IMR-90 (cell line): ENCODE measurements at regions not wholly inside any gene's neighbourhood (a gene's known extent, or its start where the extent isn't known, plus 50 kb on each side); places are given as distances from the start of the nearest gene placed in this dataset.

Source experiments
- CEBPB ChIP-seq: IDR thresholded peaks from 2 replicates; pipeline ENCODE4 v1.6.1; 2012; ENCODE audit warnings: low read depth, low read length, improper control_type of control experiment
- FOS ChIP-seq: fragments of 150-350 bp; IDR thresholded peaks from 2 replicates; pipeline ENCODE4 v1.6.1; 2016; ENCODE audit warnings: low read depth, low read length
- MAFK ChIP-seq: IDR thresholded peaks from 2 replicates; pipeline ENCODE4 v1.6.1; 2012; ENCODE audit warnings: low read depth, low read length, improper control_type of control experiment
- MAZ ChIP-seq: IDR thresholded peaks from 2 replicates; pipeline ENCODE4 v1.6.1; 2012; ENCODE audit warnings: low read depth, mild to moderate bottlenecking, low read length, improper control_type of control experiment, moderate library complexity, borderline replicate concordance
- MXI1 ChIP-seq: IDR thresholded peaks from 2 replicates; pipeline ENCODE4 v1.6.1; 2012; ENCODE audit warnings: low read depth, mild to moderate bottlenecking, low read length, moderate library complexity, borderline replicate concordance
- POLR2A ChIP-seq: IDR thresholded peaks from 2 replicates; pipeline ENCODE4 v1.6.1; 2012; ENCODE audit warnings: mild to moderate bottlenecking, low read depth, low read length
- RAD21 ChIP-seq: IDR thresholded peaks from 2 replicates; pipeline ENCODE4 v1.6.1; 2012; ENCODE audit warnings: low read length, improper control_type of control experiment
- SMC3 ChIP-seq: fragments of 150-350 bp; IDR thresholded peaks from 2 replicates; pipeline ENCODE4 v1.6.1; 2016; ENCODE audit warnings: low read depth, mild to moderate bottlenecking, antibody characterized with exemption, low read length, moderate library complexity
- TF ChIP-seq, protein P1 (sequence below): conservative IDR thresholded peaks from 2 replicates; pipeline ENCODE4 v1.5.1; 2012; ENCODE audit warnings: mild to moderate bottlenecking, low read depth, low read length, improper control_type of control experiment
- TF ChIP-seq, protein P2 (sequence below): fragments of 150-350 bp; IDR thresholded peaks from 2 replicates; pipeline ENCODE4 v1.6.1; 2016; ENCODE audit warnings: low read depth, mild to moderate bottlenecking, low read length, moderate library complexity, borderline replicate concordance

DNA sequence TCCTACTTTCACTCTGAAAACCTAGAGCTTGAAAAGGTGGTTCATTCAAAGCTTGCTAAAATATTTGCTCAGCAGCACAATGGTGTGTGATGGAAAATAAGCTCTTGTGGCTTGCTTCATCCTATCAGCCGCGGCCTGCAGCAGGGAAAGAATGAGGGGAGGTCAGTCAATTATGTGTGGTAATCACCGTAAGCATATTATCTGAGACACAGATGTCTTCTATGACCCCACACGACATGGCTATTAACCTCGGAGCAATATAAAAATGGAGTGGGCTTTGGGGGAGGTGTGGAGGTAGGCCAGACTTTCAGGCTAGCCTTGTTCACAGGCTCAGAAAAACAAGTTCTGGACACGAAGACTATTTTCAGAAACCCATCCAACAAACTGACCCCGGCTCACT lies 98.4 kb upstream of the SIX3 start:
- TF ChIP-seq, protein P1, sequence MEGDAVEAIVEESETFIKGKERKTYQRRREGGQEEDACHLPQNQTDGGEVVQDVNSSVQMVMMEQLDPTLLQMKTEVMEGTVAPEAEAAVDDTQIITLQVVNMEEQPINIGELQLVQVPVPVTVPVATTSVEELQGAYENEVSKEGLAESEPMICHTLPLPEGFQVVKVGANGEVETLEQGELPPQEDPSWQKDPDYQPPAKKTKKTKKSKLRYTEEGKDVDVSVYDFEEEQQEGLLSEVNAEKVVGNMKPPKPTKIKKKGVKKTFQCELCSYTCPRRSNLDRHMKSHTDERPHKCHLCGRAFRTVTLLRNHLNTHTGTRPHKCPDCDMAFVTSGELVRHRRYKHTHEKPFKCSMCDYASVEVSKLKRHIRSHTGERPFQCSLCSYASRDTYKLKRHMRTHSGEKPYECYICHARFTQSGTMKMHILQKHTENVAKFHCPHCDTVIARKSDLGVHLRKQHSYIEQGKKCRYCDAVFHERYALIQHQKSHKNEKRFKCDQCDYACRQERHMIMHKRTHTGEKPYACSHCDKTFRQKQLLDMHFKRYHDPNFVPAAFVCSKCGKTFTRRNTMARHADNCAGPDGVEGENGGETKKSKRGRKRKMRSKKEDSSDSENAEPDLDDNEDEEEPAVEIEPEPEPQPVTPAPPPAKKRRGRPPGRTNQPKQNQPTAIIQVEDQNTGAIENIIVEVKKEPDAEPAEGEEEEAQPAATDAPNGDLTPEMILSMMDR = no peak
- TF ChIP-seq MAFK = no peak
- TF ChIP-seq POLR2A = no peak
- TF ChIP-seq RAD21 = no peak
- no peak for TF ChIP-seq MAZ
- TF ChIP-seq, protein P2, sequence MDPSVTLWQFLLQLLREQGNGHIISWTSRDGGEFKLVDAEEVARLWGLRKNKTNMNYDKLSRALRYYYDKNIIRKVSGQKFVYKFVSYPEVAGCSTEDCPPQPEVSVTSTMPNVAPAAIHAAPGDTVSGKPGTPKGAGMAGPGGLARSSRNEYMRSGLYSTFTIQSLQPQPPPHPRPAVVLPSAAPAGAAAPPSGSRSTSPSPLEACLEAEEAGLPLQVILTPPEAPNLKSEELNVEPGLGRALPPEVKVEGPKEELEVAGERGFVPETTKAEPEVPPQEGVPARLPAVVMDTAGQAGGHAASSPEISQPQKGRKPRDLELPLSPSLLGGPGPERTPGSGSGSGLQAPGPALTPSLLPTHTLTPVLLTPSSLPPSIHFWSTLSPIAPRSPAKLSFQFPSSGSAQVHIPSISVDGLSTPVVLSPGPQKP = no peak
- no peak for TF ChIP-seq CEBPB
- no peak for TF ChIP-seq FOS
- TF ChIP-seq SMC3 = no peak
- TF ChIP-seq MXI1 = no peak
